ENCODE measurements at regions not wholly inside any gene's neighbourhood (a gene's known extent, or its start where the extent isn't known, plus 50 kb on each side); places are given as distances from the start of the nearest gene placed in this dataset.
"Not testable (repeated sequence)": the region's sequence is repeated elsewhere in the genome, so short reads cannot be mapped to it uniquely, and the experiment has no call there.

- not testable (repeated sequence) for H3K9me3 Mint-ChIP-seq (ENCODE audit: unreplicated experiment); H3K27me3 Mint-ChIP-seq (ENCODE audit: unreplicated experiment); H3K4me3 Mint-ChIP-seq (ENCODE audit: unreplicated experiment); DNase-seq (ENCODE audit: low spot score); H3K27ac Mint-ChIP-seq (ENCODE audit: unreplicated experiment)
- H3K36me3 Mint-ChIP-seq (ENCODE audit: low read depth, unreplicated experiment) = peaks cover 17% of the 10 kb centered on the region
- TF ChIP-seq CTCF (IDR thresholded peaks at IDR 0.05; ENCODE audit: unreplicated experiment) = peak; percentile 53
- peaks cover 31% of the 10 kb centered on the region for H3K4me1 Mint-ChIP-seq (ENCODE audit: unreplicated experiment)
Measured at GRCh38 chr3:75258825-75259683, 405.1 kb upstream of the FRG2C start.

GRCh38 chr3:75260975-75261374 lies 403.2 kb upstream of the FRG2C start:
- peaks cover 14% of the 10 kb centered on the region for H3K36me3 Mint-ChIP-seq (ENCODE audit: low read depth, unreplicated experiment)
- H3K4me1 Mint-ChIP-seq (ENCODE audit: unreplicated experiment) = peaks cover 16% of the 10 kb centered on the region
- not testable (repeated sequence) for DNase-seq (ENCODE audit: low spot score); H3K27ac Mint-ChIP-seq (ENCODE audit: unreplicated experiment); H3K27me3 Mint-ChIP-seq (ENCODE audit: unreplicated experiment); H3K4me3 Mint-ChIP-seq (ENCODE audit: unreplicated experiment); H3K9me3 Mint-ChIP-seq (ENCODE audit: unreplicated experiment)

- Mint-ChIP-seq H3K4me3 (ENCODE audit: unreplicated experiment) (no peak overlapping the region), H3K36me3 (ENCODE audit: low read depth, unreplicated experiment) (peaks cover 11% of the 10 kb centered on the region), H3K27ac (ENCODE audit: unreplicated experiment) (no peak overlapping the region), H3K9me3 (ENCODE audit: unreplicated experiment) (no peaks in the 10 kb centered on the region), H3K4me1 (ENCODE audit: unreplicated experiment) (peaks cover 17% of the 10 kb centered on the region), H3K27me3 (ENCODE audit: unreplicated experiment) (peaks cover 5% of the 10 kb centered on the region)
- DNase-seq (ENCODE audit: low spot score) = no peak
- TF ChIP-seq CTCF (IDR thresholded peaks at IDR 0.05; ENCODE audit: unreplicated experiment) = no peak
Measured at GRCh38 chr3:75262661-75263060, 401.5 kb upstream of the FRG2C start.

- no peak for DNase-seq (ENCODE audit: low spot score)
- peaks cover 2% of the 10 kb centered on the region for H3K27me3 Mint-ChIP-seq (ENCODE audit: unreplicated experiment)
- no peak for TF ChIP-seq CTCF (IDR thresholded peaks at IDR 0.05; ENCODE audit: unreplicated experiment)
- H3K4me1 Mint-ChIP-seq (ENCODE audit: unreplicated experiment) = peaks cover 14% of the 10 kb centered on the region
- H3K9me3 Mint-ChIP-seq (ENCODE audit: unreplicated experiment) = no peaks in the 10 kb centered on the region
- no peak overlapping the region for H3K4me3 Mint-ChIP-seq (ENCODE audit: unreplicated experiment)
- peaks cover 11% of the 10 kb centered on the region for H3K36me3 Mint-ChIP-seq (ENCODE audit: low read depth, unreplicated experiment)
- H3K27ac Mint-ChIP-seq (ENCODE audit: unreplicated experiment) = no peak overlapping the region
Measured at GRCh38 chr3:75265897-75266296, 398.2 kb upstream of the FRG2C start.

- H3K27me3 Mint-ChIP-seq (ENCODE audit: unreplicated experiment); H3K4me3 Mint-ChIP-seq (ENCODE audit: unreplicated experiment); H3K9me3 Mint-ChIP-seq (ENCODE audit: unreplicated experiment); H3K27ac Mint-ChIP-seq (ENCODE audit: unreplicated experiment); DNase-seq (ENCODE audit: low spot score): not testable (repeated sequence)
- Mint-ChIP-seq H3K36me3 (ENCODE audit: low read depth, unreplicated experiment) (peaks cover 11% of the 10 kb centered on the region), H3K4me1 (ENCODE audit: unreplicated experiment) (peaks cover 21% of the 10 kb centered on the region)
Measured at GRCh38 chr3:75268576-75268975, 395.6 kb upstream of the FRG2C start.

- H3K36me3 Mint-ChIP-seq (ENCODE audit: low read depth, unreplicated experiment); H3K27me3 Mint-ChIP-seq (ENCODE audit: unreplicated experiment); H3K27ac Mint-ChIP-seq (ENCODE audit: unreplicated experiment); H3K4me3 Mint-ChIP-seq (ENCODE audit: unreplicated experiment); H3K9me3 Mint-ChIP-seq (ENCODE audit: unreplicated experiment); DNase-seq (ENCODE audit: low spot score): not testable (repeated sequence)
- peaks cover 18% of the 10 kb centered on the region for H3K4me1 Mint-ChIP-seq (ENCODE audit: unreplicated experiment)
Measured at GRCh38 chr3:75272237-75272636, 391.9 kb upstream of the FRG2C start.

All from endothelial cell (in vitro differentiated cells).